ENCODE measurements at regions not wholly inside any gene's neighbourhood (a gene's known extent, or its start where the extent isn't known, plus 50 kb on each side); places are given as distances from the start of the nearest gene placed in this dataset.
"Not testable (repeated sequence)": the region's sequence is repeated elsewhere in the genome, so short reads cannot be mapped to it uniquely, and the experiment has no call there.

GRCh38 chr11:96486890-96487611, 97.2 kb downstream of the JRKL start:
- WGBS, result 51% methylated on average over 13 of the region's 13 CpGs
- TF ChIP-seq FOXA1 (IDR thresholded peaks at IDR 0.05), result no peak
- TF ChIP-seq EGR1 (IDR thresholded peaks at IDR 0.05; ENCODE audit: low read depth in 2 of 2), result no peak
- no peak for TF ChIP-seq HNF4A (conservative IDR thresholded peaks at IDR 0.05)
- no peak for TF ChIP-seq YY1 (IDR thresholded peaks at IDR 0.05)
- TF ChIP-seq CTCF (IDR thresholded peaks at IDR 0.05; ENCODE audit: low read depth, low read length, missing input control), result no peak
- TF ChIP-seq MAX (IDR thresholded peaks at IDR 0.05), result no peak
- TF ChIP-seq RAD21 (IDR thresholded peaks at IDR 0.05), result no peak
- no peak for TF ChIP-seq GABPA (IDR thresholded peaks at IDR 0.05 in 1 of 2, conservative IDR thresholded peaks at IDR 0.05 in 1 of 2)
- TF ChIP-seq FOXA2 (IDR thresholded peaks at IDR 0.05), result no peak
- no peak for TF ChIP-seq ATF3 (IDR thresholded peaks at IDR 0.05)
- no peak for TF ChIP-seq ZBTB33 (IDR thresholded peaks at IDR 0.05)
- TF ChIP-seq JUND (IDR thresholded peaks at IDR 0.05), result no peak
- TF ChIP-seq REST (IDR thresholded peaks at IDR 0.05), result no peak
- no peak for TF ChIP-seq SP1 (IDR thresholded peaks at IDR 0.05)
- TF ChIP-seq HNF4G (IDR thresholded peaks at IDR 0.05), result no peak
- Histone ChIP-seq H3K36me3 (ENCODE audit: control insufficient read depth in 4 of 4, insufficient read depth in 3 of 4, low read depth in 1 of 4, low read length in 3 of 4) (no peaks in the 10 kb centered on the region), H3K4me3 (ENCODE audit: low read depth in 1 of 3, low read length in 3 of 3) (no peak overlapping the region), H3K9ac (ENCODE audit: low read depth in 1 of 2, low read length in 2 of 2) (no peak overlapping the region), H3K27ac (ENCODE audit: low read depth in 1 of 2, low read length in 2 of 2) (no peak overlapping the region), H3K27me3 (ENCODE audit: control insufficient read depth in 4 of 4, insufficient read depth in 4 of 4, low read length in 3 of 4) (peaks cover 0 to 3% (median 0%) of the 10 kb centered on the region in 4 donors), H3K9me3 (ENCODE audit: control insufficient read depth in 4 of 4, low read length in 3 of 4) (no peaks in the 10 kb centered on the region), H3K4me1 (ENCODE audit: control insufficient read depth in 4 of 4, insufficient read depth in 4 of 4, low read length in 3 of 4) (no peaks in the 10 kb centered on the region)
- no peak for DNase-seq (ENCODE audit: low spot score)

- not testable (repeated sequence) for H3K27me3 ChIP-seq (ENCODE audit: control insufficient read depth in 4 of 4, insufficient read depth in 4 of 4, low read length in 3 of 4); H3K4me1 ChIP-seq (ENCODE audit: control insufficient read depth in 4 of 4, insufficient read depth in 4 of 4, low read length in 3 of 4); H3K4me3 ChIP-seq (ENCODE audit: low read depth in 1 of 3, low read length in 3 of 3); H3K36me3 ChIP-seq (ENCODE audit: control insufficient read depth in 4 of 4, insufficient read depth in 3 of 4, low read depth in 1 of 4, low read length in 3 of 4); H3K9ac ChIP-seq (ENCODE audit: low read depth in 1 of 2, low read length in 2 of 2); H3K9me3 ChIP-seq (ENCODE audit: control insufficient read depth in 4 of 4, low read length in 3 of 4); H3K27ac ChIP-seq (ENCODE audit: low read depth in 1 of 2, low read length in 2 of 2); DNase-seq (ENCODE audit: low spot score)
- WGBS, result 77% methylated on average over 3 of the region's 3 CpGs
Observed at GRCh38 chr11:96488911-96489310, 99.1 kb downstream of the JRKL start.
